Gastrocnemius medialis (tissue), 4 donors: ENCODE measurements at regions not wholly inside any gene's neighbourhood (a gene's known extent, or its start where the extent isn't known, plus 50 kb on each side); places are given as distances from the start of the nearest gene placed in this dataset.
A peak's percentile ranks its signal among the peaks of the same experiment; 100 is the strongest.

Experiments
- POLR2A ChIP-seq, 2 donors: fragments of 450-650 bp; IDR thresholded peaks; one replicate each; pipeline ENCODE4 v1.6.1; 2017; ENCODE audit warnings: antibody characterized with exemption in 2 of 2, mild to moderate bottlenecking in 2 of 2, moderate library complexity in 2 of 2
- TF ChIP-seq, protein P1 (sequence below), 5 experiments: fragments of 450-650 bp in 3 of 5; fragments of 200-600 bp in 2 of 5; sonication (generic) in 2 of 5; IDR thresholded peaks in 4 of 5; conservative IDR thresholded peaks in 1 of 5; 1 replicate in 4 of 5; 2 replicates in 1 of 5; pipeline ENCODE4 v1.5.1; 2016 to 2019; ENCODE audit warnings: antibody characterized with exemption in 5 of 5, mild to moderate bottlenecking in 3 of 5, moderate library complexity in 3 of 5

DNA sequence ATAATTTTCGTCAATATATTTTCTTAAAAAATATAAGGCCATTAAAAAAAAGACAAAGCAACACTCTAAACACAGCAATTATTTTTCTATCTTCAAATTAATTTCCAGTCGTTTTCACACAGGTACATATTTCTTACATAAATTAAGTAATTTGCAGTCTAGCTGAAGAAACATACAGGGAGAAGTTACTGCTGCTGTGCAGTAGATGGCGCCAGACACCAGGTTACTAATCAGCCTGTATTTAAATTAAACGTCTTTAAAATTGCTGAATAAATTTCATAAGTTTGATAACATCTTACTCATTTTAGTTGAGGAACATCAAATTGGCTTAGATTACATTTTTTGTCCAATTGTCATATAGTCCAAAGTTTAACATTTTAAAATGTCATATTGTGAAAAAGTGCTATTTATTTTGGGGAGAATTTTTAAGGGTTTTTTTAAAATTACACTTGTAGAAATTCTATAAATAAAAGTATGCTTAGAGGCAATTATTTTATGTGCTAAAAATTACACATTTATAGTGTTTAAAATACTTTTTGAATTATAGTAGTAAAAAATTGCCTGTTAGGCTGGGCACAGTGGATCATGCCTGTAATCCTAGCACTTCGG lies 88.4 kb downstream of the PMAIP1 start:
- TF ChIP-seq, protein P1, sequence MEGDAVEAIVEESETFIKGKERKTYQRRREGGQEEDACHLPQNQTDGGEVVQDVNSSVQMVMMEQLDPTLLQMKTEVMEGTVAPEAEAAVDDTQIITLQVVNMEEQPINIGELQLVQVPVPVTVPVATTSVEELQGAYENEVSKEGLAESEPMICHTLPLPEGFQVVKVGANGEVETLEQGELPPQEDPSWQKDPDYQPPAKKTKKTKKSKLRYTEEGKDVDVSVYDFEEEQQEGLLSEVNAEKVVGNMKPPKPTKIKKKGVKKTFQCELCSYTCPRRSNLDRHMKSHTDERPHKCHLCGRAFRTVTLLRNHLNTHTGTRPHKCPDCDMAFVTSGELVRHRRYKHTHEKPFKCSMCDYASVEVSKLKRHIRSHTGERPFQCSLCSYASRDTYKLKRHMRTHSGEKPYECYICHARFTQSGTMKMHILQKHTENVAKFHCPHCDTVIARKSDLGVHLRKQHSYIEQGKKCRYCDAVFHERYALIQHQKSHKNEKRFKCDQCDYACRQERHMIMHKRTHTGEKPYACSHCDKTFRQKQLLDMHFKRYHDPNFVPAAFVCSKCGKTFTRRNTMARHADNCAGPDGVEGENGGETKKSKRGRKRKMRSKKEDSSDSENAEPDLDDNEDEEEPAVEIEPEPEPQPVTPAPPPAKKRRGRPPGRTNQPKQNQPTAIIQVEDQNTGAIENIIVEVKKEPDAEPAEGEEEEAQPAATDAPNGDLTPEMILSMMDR (IDR thresholded peaks at IDR 0.05 in 4 of 5, conservative IDR thresholded peaks at IDR 0.05 in 1 of 5) = peak; percentile 38 to 81 (median 65)
- no peak for TF ChIP-seq POLR2A (IDR thresholded peaks at IDR 0.05)
